ENCODE measurements at regions not wholly inside any gene's neighbourhood (a gene's known extent, or its start where the extent isn't known, plus 50 kb on each side); places are given as distances from the start of the nearest gene placed in this dataset.

DNA sequence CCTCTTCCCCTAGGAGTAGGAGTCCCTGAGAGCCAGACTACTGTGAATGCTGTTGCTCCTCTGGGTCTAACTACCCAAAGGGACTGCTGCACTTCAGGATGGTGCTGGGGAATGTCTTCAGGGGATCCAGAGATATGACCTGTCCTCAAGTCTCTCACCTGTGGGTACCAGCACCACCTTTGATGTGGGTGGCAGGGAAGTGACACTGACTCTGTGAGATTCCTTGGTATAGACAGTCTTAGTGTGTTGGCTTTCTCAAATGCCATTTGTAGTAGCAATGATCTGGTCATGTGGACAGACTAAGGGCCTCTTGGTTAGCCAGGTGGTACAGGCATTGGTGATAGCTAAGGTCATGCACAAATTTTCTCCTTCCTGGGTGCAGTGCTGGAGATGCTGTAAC, 108.9 kb upstream of the ADAMTS3 start:
- ChIA-PET POLR2A (no interaction called here), RAD21 (ENCODE audit: low non-redundant PET in 1 of 2, low total read pairs in 2 of 2, uncharacterized antibody in 2 of 2, unreplicated experiment in 2 of 2) (no interaction called here), CTCF (no interaction called here)
- H3K9me3 ChIP-seq (ENCODE audit: control insufficient read depth in 1 of 2, insufficient read depth in 1 of 2, low read depth in 1 of 2, low read length in 2 of 2) = no peaks in the 10 kb centered on the region
- no peak overlapping the region for H3K27ac ChIP-seq (ENCODE audit: low read depth, low read length)
- H3K4me1 ChIP-seq (ENCODE audit: control insufficient read depth in 1 of 2, insufficient read depth in 2 of 2, low read length in 2 of 2) = no peaks in the 10 kb centered on the region
- no peak for TF ChIP-seq YY1 (IDR thresholded peaks at IDR 0.05; ENCODE audit: extremely low read depth, insufficient replicate concordance, low read depth, low read length)
- TF ChIP-seq CEBPB (IDR thresholded peaks at IDR 0.05; ENCODE audit: low read depth) = no peak
- no peak for TF ChIP-seq ELF1 (IDR thresholded peaks at IDR 0.05; ENCODE audit: borderline replicate concordance, low read depth)
- no peak for TF ChIP-seq ZFX (IDR thresholded peaks at IDR 0.05)
- TF ChIP-seq POLR2AphosphoS5 (IDR thresholded peaks at IDR 0.05; ENCODE audit: low read depth, low read length) = no peak
- no peak for TF ChIP-seq ZNF274 (IDR thresholded peaks at IDR 0.05; ENCODE audit: low read depth, low read length)
- TF ChIP-seq, protein P1, sequence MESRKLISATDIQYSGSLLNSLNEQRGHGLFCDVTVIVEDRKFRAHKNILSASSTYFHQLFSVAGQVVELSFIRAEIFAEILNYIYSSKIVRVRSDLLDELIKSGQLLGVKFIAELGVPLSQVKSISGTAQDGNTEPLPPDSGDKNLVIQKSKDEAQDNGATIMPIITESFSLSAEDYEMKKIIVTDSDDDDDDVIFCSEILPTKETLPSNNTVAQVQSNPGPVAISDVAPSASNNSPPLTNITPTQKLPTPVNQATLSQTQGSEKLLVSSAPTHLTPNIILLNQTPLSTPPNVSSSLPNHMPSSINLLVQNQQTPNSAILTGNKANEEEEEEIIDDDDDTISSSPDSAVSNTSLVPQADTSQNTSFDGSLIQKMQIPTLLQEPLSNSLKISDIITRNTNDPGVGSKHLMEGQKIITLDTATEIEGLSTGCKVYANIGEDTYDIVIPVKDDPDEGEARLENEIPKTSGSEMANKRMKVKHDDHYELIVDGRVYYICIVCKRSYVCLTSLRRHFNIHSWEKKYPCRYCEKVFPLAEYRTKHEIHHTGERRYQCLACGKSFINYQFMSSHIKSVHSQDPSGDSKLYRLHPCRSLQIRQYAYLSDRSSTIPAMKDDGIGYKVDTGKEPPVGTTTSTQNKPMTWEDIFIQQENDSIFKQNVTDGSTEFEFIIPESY (IDR thresholded peaks at IDR 0.05; ENCODE audit: extremely low read depth, insufficient replicate concordance, low read length) = no peak
- TF ChIP-seq EZH2phosphoT487 (IDR thresholded peaks at IDR 0.05; ENCODE audit: borderline replicate concordance) = no peak
- no peak for TF ChIP-seq JUND (IDR thresholded peaks at IDR 0.05)
- no peak for TF ChIP-seq TCF7L2 (IDR thresholded peaks at IDR 0.05; ENCODE audit: borderline replicate concordance, extremely low read depth, insufficient read depth, insufficient read length)
- TF ChIP-seq, protein P2, sequence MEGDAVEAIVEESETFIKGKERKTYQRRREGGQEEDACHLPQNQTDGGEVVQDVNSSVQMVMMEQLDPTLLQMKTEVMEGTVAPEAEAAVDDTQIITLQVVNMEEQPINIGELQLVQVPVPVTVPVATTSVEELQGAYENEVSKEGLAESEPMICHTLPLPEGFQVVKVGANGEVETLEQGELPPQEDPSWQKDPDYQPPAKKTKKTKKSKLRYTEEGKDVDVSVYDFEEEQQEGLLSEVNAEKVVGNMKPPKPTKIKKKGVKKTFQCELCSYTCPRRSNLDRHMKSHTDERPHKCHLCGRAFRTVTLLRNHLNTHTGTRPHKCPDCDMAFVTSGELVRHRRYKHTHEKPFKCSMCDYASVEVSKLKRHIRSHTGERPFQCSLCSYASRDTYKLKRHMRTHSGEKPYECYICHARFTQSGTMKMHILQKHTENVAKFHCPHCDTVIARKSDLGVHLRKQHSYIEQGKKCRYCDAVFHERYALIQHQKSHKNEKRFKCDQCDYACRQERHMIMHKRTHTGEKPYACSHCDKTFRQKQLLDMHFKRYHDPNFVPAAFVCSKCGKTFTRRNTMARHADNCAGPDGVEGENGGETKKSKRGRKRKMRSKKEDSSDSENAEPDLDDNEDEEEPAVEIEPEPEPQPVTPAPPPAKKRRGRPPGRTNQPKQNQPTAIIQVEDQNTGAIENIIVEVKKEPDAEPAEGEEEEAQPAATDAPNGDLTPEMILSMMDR (IDR thresholded peaks at IDR 0.05 in 2 of 3, conservative IDR thresholded peaks at IDR 0.05 in 1 of 3; ENCODE audit: borderline replicate concordance in 1 of 3, insufficient read depth in 1 of 3, low read depth in 2 of 3, low read length in 2 of 3) = no peak
- no peak for TF ChIP-seq CBX3 (IDR thresholded peaks at IDR 0.05; ENCODE audit: low read depth)
- TF ChIP-seq FOSL1 (IDR thresholded peaks at IDR 0.05; ENCODE audit: low read depth) = no peak
- H3K9me2 ChIP-seq (ENCODE audit: insufficient read depth) = no peaks in the 10 kb centered on the region
- ATAC-seq (no peak), DNase-seq (ENCODE audit: low read depth, low spot score) (no peak)
- no peak overlapping the region for H3K4me2 ChIP-seq (ENCODE audit: low read length)
- no peaks in the 10 kb centered on the region for H3K27me3 ChIP-seq (ENCODE audit: insufficient read depth, low read length)
- H3K79me2 ChIP-seq (ENCODE audit: insufficient read depth, low read length) = no peaks in the 10 kb centered on the region
- intact Hi-C loops (cut with micrococcal nuclease) = no loop called here
- H2AFZ ChIP-seq (ENCODE audit: low read depth, low read length, poor library complexity, severe bottlenecking) = no peak overlapping the region
- H3K36me3 ChIP-seq (ENCODE audit: control insufficient read depth in 1 of 2, insufficient read depth in 2 of 2, low read length in 2 of 2) = no peaks in the 10 kb centered on the region
- BruUV-seq (replicated peaks) = no TSS peak
- no peak overlapping the region for H3K9ac ChIP-seq (ENCODE audit: low read length)
- H4K20me1 ChIP-seq (ENCODE audit: insufficient read depth) = no peaks in the 10 kb centered on the region
- no peak overlapping the region for H3K4me3 ChIP-seq (replicated peaks in 1 of 2; ENCODE audit: low read depth in 1 of 2, low read length in 2 of 2)

Data from HCT116 (cell line).